Sciatic nerve (tissue), 2 donors: ENCODE measurements at regions not wholly inside any gene's neighbourhood (a gene's known extent, or its start where the extent isn't known, plus 50 kb on each side); places are given as distances from the start of the nearest gene placed in this dataset.
"Not testable (repeated sequence)": the region's sequence is repeated elsewhere in the genome, so short reads cannot be mapped to it uniquely, and the experiment has no call there.

Experiments used
- ATAC-seq: fragments of 200-7000 bp; cut with Tn5 transposase; one replicate; pipeline ENCODE4 v1.9.1; 2020; ENCODE audit warnings: mild to moderate bottlenecking, moderate library complexity
- DNase-seq: peaks from one replicate; pipeline ENCODE4 v3.0.0-alpha.2; 2020; ENCODE audit warnings: low spot score
- intact Hi-C: fragments of 100-400 bp; cut with DNase I; formaldehyde crosslinking; loops from one replicate; pipeline ENCODE4 v1.14.2; 2022
- donor health status: DM: no; HTN: no; CAD: no.
- donor health status: DM: no; HTN: no; CAD: no.

- intact Hi-C loops: no loop called here
- no peak for DNase-seq
- ATAC-seq: no peak
Observed at GRCh38 chr7:123271856-123272255, 72.1 kb upstream of the SLC13A1 start.

- no peak for DNase-seq
- intact Hi-C loops: no loop called here
- no peak for ATAC-seq
Observed at GRCh38 chr7:123271231-123271630, 71.5 kb upstream of the SLC13A1 start.

DNA sequence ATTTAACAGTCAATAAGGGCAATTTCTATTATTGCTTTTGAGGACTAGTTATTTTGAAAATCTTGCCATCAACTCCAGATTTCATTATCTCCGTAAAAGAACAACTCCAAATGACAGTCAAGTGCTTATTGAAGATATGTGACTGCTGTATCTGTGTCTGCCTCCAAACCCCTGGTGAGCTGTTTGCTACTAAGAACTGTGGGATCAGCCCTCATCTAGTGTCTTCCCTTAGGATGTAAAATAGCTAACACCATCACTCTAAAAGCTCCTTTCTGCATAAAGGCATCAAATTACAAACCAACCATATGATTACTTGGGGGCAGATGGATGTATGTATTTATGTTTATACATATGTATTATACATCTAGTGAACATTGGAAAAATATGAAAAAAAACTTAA, 70.8 kb upstream of the SLC13A1 start:
- intact Hi-C loops: no loop called here
- no peak for ATAC-seq
- DNase-seq: no peak

GRCh38 chr7:123265853-123266252, 66.1 kb upstream of the SLC13A1 start:
- intact Hi-C loops: loop anchor here (10.0 kb wide), 1 partner anchor 1359 kb away; no protein-coding TSS in a partner anchor
- ATAC-seq (no peak), DNase-seq (no peak)

- not testable (repeated sequence) for ATAC-seq, DNase-seq
- intact Hi-C loops: loop anchor here (10.0 kb wide), 1 partner anchor 1360 kb away; no protein-coding TSS in a partner anchor
Observed at GRCh38 chr7:123264820-123265219, 65.1 kb upstream of the SLC13A1 start.

DNA sequence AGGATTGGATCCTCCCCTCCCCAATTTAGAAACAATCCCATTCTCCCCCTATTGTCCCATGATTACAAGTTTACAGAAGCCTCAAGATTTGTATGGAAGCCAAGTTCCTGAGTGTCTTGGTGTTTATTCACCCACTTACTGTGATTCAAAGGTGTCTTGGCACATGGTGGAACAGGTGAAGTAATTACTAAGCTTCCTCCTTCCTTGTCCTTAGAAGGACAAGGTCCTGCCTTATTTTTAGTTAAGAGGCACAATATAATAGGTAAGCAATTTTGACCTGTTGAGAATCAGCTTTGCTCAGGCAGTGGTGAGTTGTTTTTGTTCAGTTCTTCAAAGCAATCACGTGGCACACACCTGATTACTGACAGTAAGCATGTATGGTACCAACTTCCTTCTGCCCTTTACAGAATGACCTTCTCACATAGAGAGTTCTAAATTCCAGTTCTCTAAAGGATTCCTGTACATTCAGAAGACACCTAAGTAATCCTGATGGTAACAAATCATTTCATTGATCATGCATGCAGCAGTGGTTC, 60.7 kb upstream of the SLC13A1 start:
- ATAC-seq (no peak), DNase-seq (no peak)
- intact Hi-C loops: loop anchor here (10.0 kb wide), 1 partner anchor 1364 kb away; no protein-coding TSS in a partner anchor

DNA sequence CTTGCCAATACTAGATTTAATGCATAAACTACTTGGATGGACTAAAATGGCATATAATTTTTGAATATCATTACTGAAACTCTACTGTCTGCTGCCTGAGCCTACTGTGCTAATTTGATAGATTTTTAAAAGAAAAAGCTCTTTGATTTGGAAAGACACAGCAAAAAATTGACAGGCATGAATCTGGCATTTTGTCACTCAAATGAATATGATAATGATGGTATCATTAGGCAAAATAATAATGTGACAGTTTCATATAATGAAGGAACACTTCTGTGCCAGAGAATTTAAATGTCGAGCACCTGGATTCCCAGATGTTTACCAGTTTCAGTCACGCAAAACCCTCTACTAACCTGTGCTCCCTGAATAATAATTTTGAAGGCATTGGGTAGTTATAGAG, 60.0 kb upstream of the SLC13A1 start:
- intact Hi-C loops: loop anchor here (10.0 kb wide), 1 partner anchor 1365 kb away; no protein-coding TSS in a partner anchor
- DNase-seq (no peak), ATAC-seq (no peak)
